ENCODE measurements at regions not wholly inside any gene's neighbourhood (a gene's known extent, or its start where the extent isn't known, plus 50 kb on each side); places are given as distances from the start of the nearest gene placed in this dataset.

DNA sequence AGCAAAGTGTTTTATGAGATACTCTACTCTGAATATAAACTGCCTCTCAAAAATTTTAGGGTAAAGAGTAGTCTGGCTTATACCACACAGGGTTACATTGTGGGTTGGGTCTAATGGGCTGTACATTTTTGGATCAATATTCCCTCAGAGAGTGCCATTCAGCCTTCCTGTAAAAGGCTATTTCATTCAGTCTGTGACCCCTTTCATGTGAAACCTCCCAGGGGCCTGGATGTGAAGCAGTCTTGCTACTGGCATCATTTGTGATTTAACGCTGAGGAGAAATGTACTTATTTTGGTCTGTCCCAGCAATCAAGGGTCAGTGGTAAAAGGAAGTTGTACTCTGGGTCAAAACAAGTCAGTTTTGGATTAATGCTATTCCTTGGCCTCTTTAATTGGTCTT is 71.8 kb upstream of the PRKG1 start (continued):
- TF ChIP-seq CHD7 (IDR thresholded peaks at IDR 0.05; ENCODE audit: insufficient replicate concordance, low read length) (no peak), RBBP5 (IDR thresholded peaks at IDR 0.05; ENCODE audit: borderline replicate concordance, low read depth, low read length) (no peak), JUN (IDR thresholded peaks at IDR 0.05; ENCODE audit: low read depth, low read length) (no peak), BACH1 (IDR thresholded peaks at IDR 0.05; ENCODE audit: low read length) (no peak), SAP30 (IDR thresholded peaks at IDR 0.05; ENCODE audit: insufficient read depth, insufficient replicate concordance, low read length) (no peak), CBX5 (IDR thresholded peaks at IDR 0.05; ENCODE audit: low read depth, low read length) (no peak), TAF7 (optimal IDR thresholded peaks at IDR 0.05; ENCODE audit: borderline replicate concordance, low read depth, low read length) (no peak), CTCF (IDR thresholded peaks at IDR 0.05; ENCODE audit: control extremely low read depth in 1 of 3, insufficient read depth in 1 of 3, low read depth in 1 of 3, low read length in 3 of 3) (no peak), FOSL1 (IDR thresholded peaks at IDR 0.05; ENCODE audit: insufficient read depth, low read depth, low read length) (no peak), TAF1 (IDR thresholded peaks at IDR 0.05; ENCODE audit: low read depth, low read length) (no peak)

All from H1 (cell line).